Cardiac fibroblast (primary cell): ENCODE measurements at regions not wholly inside any gene's neighbourhood (a gene's known extent, or its start where the extent isn't known, plus 50 kb on each side); places are given as distances from the start of the nearest gene placed in this dataset.
A peak's percentile ranks its signal among the peaks of the same experiment; 100 is the strongest.

Source experiments
- DNase-seq, 2 donors: peaks; one replicate each; pipeline versions ENCODE4 v3.0.0 to v3.0.0-alpha.2; 2010; ENCODE audit warnings: low read depth in 2 of 2
- H3K4me3 ChIP-seq, 2 donors: replicated peaks in 1 of 2; 1 replicate in 1 of 2; 2 replicates in 1 of 2; pipeline ENCODE4 v1.5.1; 2011; ENCODE audit warnings: low read depth in 2 of 2, low read length in 2 of 2, mild to moderate bottlenecking in 2 of 2, moderate library complexity in 1 of 2
- TF ChIP-seq, protein P1 (sequence below): IDR thresholded peaks from one replicate; pipeline ENCODE4 v1.5.1; 2011; ENCODE audit warnings: low read depth, mild to moderate bottlenecking, low read length, inconsistent platforms

GRCh38 chr5:57836331-57836730, 353.7 kb upstream of the ACTBL2 start:
- DNase-seq: no peak
- H3K4me3 ChIP-seq: no peak overlapping the region
- TF ChIP-seq, protein P1, sequence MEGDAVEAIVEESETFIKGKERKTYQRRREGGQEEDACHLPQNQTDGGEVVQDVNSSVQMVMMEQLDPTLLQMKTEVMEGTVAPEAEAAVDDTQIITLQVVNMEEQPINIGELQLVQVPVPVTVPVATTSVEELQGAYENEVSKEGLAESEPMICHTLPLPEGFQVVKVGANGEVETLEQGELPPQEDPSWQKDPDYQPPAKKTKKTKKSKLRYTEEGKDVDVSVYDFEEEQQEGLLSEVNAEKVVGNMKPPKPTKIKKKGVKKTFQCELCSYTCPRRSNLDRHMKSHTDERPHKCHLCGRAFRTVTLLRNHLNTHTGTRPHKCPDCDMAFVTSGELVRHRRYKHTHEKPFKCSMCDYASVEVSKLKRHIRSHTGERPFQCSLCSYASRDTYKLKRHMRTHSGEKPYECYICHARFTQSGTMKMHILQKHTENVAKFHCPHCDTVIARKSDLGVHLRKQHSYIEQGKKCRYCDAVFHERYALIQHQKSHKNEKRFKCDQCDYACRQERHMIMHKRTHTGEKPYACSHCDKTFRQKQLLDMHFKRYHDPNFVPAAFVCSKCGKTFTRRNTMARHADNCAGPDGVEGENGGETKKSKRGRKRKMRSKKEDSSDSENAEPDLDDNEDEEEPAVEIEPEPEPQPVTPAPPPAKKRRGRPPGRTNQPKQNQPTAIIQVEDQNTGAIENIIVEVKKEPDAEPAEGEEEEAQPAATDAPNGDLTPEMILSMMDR: no peak

GRCh38 chr5:57834829-57835608, 352.4 kb upstream of the ACTBL2 start:
- H3K4me3 ChIP-seq: no peak overlapping the region
- DNase-seq: peak; percentile 32 to 33
- TF ChIP-seq, protein P1: no peak

- DNase-seq: no peak
- no peak overlapping the region for H3K4me3 ChIP-seq
- TF ChIP-seq, protein P1: no peak
Observed at GRCh38 chr5:57833489-57833888, 350.9 kb upstream of the ACTBL2 start.

GRCh38 chr5:57832875-57833274, 350.3 kb upstream of the ACTBL2 start:
- peak in 1 of 2 donors; percentile 16 for DNase-seq
- no peak overlapping the region for H3K4me3 ChIP-seq
- TF ChIP-seq, protein P1: no peak

DNA sequence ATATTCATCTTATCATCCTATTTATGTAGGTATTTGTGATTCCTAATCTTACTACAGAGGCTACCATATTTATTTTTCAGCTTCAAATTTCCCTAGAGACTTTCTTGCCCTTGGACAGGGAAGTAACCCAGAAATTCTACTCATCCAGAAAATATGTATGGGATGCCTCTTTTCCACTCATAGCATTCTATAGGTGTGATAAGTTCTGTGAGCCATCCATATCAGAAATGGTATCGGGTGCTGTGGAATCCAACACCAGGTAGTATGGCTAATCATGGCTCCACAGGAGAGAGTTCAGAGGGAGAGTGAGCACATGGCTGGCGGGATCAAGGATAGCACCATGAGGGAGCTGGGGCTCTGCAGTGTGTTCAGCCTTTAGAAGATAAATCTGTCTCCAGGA, 349.3 kb upstream of the ACTBL2 start:
- TF ChIP-seq, protein P1: no peak

DNA sequence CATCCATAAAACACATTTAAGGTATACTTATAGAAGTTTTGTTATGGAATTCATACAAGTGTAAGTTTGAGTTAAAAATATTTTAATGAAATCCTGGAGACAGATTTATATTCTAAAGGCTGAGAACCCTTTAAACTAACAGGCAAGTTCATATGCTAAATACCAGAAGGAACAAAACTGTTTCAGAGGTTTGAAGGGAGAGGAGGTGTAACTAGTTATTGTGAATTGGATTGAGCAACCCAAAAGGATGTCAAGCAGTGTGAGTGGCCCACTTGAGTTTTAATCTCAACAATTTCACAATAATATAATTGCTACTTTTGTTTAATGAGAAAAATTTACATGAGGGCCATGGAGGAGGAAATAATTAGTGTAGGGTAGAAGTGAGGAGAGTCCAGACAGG, 348.5 kb upstream of the ACTBL2 start:
- no peak overlapping the region for H3K4me3 ChIP-seq
- DNase-seq: no peak
- TF ChIP-seq, protein P1: no peak

More for the DNA sequence above, 349.3 kb upstream of the ACTBL2 start:
- H3K4me3 ChIP-seq: no peak overlapping the region
- peak in 1 of 2 donors; percentile 31 for DNase-seq

GRCh38 chr5:57828221-57828620, 345.6 kb upstream of the ACTBL2 start:
- peak in 1 of 2 donors; percentile 55 for DNase-seq
- TF ChIP-seq, protein P1: no peak
- no peak overlapping the region for H3K4me3 ChIP-seq
